Urinary bladder (tissue), 3 donors: ENCODE measurements at regions not wholly inside any gene's neighbourhood (a gene's known extent, or its start where the extent isn't known, plus 50 kb on each side); places are given as distances from the start of the nearest gene placed in this dataset.
"Not testable (repeated sequence)": the region's sequence is repeated elsewhere in the genome, so short reads cannot be mapped to it uniquely, and the experiment has no call there.

Experiments
- DNase-seq: peaks from one replicate; pipeline ENCODE4 v3.0.0-alpha.2; 2015; ENCODE audit errors: extremely low spot score
- H3K27ac ChIP-seq: one replicate; pipeline ENCODE4 v1.5.1; 2013; ENCODE audit warnings: low read depth, mild to moderate bottlenecking, moderate library complexity
- H3K36me3 ChIP-seq: one replicate; pipeline ENCODE4 v1.6.1; 2013; ENCODE audit warnings: mild to moderate bottlenecking, moderate library complexity; ENCODE audit not compliant: insufficient read depth
- H3K4me1 ChIP-seq: one replicate; pipeline ENCODE4 v1.6.1; 2013; ENCODE audit warnings: mild to moderate bottlenecking, moderate library complexity; ENCODE audit not compliant: insufficient read depth
- H3K4me3 ChIP-seq: one replicate; pipeline ENCODE4 v1.5.1; 2013; ENCODE audit warnings: low read depth, low read length
- WGBS: extraction: QIAGEN DNeasy Blood & Tissue Kit; methylation state at CpG from one replicate; pipeline ENCODE4 v1.1.7; 2013; 5-methylcytosine and 5-hydroxymethylcytosine counted together
- donor health status: healthy with polysubstance abuse.
- donor health status: healthy.

DNA sequence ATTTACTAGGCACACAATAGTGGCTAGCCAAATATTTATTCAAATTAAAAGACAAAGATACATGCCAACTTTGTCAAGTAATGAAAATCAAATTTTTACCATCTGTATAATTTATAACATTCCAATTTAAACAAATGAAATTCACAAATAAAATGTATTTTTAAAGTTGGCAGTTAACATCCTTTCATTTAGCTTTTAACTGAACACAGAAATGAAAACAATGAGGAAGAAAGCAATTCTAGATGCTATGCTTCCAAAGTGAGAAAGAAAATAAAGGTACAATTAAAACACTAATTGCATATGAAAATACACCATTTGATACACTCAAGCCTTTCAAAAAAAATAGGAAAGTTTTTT is 123.1 kb downstream of the MPP7 start:
- no peak overlapping the region for H3K27ac ChIP-seq
- H3K4me3 ChIP-seq = no peak overlapping the region
- DNase-seq = no peak
- H3K36me3 ChIP-seq = no peaks in the 10 kb centered on the region
- H3K4me1 ChIP-seq = no peaks in the 10 kb centered on the region

DNA sequence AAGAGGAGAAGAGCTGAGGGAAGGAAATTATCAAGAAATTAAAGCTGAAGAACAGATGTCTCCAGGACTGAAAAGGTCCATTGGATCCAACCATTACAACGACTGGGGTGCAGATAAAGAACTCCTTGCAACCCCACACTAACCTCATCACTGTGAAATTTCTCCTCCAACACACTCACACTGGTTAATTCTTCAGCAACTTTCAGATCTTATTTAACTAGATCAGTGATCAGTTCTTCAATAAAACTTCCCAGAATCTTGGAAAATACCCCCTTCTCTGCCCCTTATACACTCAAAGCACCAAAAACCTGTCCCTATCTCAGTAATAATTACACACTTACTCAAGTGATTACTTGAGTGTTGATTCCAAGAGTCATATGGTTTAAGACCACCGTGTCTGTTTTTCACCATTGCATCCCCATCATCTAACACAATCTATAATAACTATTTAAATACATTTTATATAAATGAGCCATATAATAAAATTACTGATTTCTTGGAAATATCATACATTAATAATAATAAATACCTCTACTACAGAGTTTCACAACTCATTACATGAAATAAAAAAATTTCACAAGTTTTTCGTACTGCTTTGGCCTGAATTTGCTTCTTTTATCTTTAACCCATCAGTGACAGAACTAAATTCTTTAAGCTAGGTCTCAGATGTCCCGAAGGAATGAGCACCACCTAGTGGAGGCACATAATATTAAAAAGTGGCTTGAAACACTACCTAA is 123.7 kb downstream of the MPP7 start:
- Histone ChIP-seq H3K27ac (no peak overlapping the region), H3K4me1 (no peaks in the 10 kb centered on the region), H3K36me3 (no peaks in the 10 kb centered on the region), H3K4me3 (no peak overlapping the region)
- no peak for DNase-seq
- WGBS = 27% methylated on average over 4 of the region's 4 CpGs

DNA sequence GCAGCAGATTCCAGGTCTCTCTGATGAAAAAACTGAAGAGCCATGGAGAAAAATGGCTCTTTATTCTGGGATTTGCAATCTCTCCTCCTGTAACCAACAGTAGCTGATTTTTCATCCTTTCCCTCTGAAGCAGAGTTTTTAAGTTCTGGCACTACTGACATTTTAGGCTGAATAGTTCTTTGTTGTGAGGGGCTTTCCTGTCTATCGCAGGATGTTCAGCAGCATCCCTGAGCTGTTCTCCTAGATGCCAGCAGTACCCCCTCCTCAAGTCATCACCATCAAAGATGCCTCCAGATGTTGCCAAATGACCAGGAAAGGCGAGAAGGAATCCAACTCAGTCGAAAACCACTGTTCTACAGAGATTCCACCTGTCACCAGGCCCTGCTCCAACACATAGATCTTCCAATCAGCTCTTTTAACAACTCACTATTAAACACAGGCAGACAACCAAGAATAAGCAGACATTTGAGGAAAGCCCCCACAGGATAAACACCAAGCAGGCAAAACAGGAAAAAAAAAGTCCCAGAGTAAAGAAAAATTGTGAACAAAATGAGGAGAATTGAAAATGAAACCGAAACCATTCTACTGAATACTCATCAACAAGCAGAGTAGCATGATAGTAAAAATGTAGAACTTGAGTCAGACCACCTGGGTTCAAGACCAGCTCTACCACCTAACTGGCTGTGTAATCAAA is 124.8 kb downstream of the MPP7 start:
- Histone ChIP-seq H3K4me1 (no peaks in the 10 kb centered on the region), H3K36me3 (no peaks in the 10 kb centered on the region), H3K4me3 (no peak overlapping the region), H3K27ac (no peak overlapping the region)
- DNase-seq = no peak
- WGBS = 69% methylated on average over 4 of the region's 4 CpGs

DNA sequence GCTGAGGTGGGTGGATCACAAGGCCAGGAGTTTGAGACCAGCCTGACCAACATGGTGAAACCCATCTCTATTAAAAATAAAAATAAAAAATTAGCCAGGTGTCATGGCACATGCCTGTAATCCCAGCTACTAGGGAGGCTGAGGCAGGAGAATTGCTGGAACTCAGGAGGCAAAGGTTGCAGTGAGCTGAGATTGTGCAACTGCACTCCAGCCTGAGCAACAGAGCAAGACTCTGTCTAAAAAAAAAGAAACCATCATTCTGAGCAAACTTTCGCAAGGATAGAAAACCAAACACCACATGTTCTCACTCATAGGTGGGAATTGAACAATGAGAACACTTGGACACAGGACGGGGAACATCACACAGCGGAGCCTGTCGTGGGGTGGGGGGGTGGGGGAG is 126.4 kb downstream of the MPP7 start:
- not testable (repeated sequence) for H3K27ac ChIP-seq, H3K4me3 ChIP-seq, DNase-seq, H3K4me1 ChIP-seq, H3K36me3 ChIP-seq
- 92% methylated on average over 4 of the region's 4 CpGs for WGBS

DNA sequence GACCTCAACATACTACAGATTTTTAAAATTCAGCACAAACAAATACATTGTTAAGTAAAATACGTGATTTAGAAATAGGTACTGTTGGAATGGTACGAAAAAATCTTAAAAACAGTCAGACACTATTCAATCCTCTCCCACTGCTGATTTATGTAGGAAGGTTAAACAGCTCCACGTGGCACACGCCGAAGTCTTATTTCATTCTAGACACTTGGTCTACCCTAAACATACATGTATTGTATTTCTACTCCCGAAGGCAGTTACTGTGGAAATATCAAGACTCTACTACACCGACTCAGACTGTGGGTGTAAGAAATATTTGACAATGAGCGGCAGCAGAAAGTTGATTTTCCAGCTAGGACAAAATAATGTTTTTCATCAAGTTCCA is 130.6 kb downstream of the MPP7 start:
- H3K36me3 ChIP-seq = no peaks in the 10 kb centered on the region
- H3K27ac ChIP-seq = no peak overlapping the region
- H3K4me1 ChIP-seq = no peaks in the 10 kb centered on the region
- WGBS = 93% methylated on average over 8 of the region's 8 CpGs
- DNase-seq = no peak
- H3K4me3 ChIP-seq = no peak overlapping the region

DNA sequence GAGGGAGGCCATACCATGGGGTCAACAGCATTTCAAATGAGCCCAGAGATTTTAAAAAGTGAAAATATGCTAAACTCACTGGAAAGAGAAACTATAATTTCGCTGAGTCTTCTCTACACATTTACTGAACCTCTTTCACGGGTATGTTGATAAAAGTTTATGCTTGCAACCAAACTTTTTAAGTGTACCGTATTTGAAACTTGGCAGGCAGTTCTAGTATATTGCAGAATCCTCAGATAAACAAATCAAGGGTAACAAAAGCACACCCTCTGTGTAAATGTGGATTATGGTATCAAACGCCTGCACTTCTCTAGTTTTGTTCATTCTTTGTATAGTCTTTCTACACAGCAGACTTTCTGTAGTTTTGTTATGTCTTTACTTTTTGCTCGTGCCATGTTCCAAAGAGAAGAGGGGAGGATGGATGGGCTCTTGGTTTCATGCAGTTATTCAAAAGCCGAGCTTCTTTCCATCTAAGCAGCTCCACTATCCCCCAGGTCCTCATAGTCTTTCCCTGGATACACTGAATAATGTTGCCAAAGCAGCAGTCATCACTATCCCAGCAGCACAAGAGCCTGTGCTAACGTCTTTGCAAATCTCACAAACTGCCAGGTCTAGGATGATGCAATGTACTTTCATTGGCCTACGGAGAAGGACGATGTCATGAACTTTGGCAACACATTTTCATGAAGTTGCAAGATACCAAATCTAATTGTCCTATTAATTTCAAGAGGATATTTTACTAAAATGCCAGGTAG is 131.2 kb downstream of the MPP7 start:
- H3K27ac ChIP-seq = no peak overlapping the region
- no peak for DNase-seq
- H3K4me3 ChIP-seq = no peak overlapping the region
- WGBS = 42% methylated on average over 9 of the region's 9 CpGs
- H3K36me3 ChIP-seq = no peaks in the 10 kb centered on the region
- H3K4me1 ChIP-seq = no peaks in the 10 kb centered on the region

DNA sequence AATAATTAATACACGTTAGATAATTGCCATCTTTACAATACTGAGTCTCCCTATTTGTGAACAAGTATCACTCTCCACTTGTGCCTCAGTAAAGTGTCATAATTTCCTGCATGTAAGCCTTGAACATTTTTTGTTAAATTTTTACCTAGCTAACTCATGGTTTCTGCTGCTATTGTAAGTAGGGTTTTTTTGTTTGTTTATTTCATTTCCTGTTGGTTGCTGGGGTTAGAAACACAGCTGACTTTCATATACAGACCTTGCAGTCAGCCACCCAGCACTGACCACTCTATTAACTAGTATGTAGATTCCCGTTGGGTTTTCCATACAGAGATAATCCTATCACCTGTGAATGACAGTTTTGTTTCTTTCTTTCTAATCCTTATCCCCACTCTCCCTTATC is 133.3 kb downstream of the MPP7 start:
- Histone ChIP-seq H3K4me1 (no peaks in the 10 kb centered on the region), H3K36me3 (no peaks in the 10 kb centered on the region), H3K4me3 (no peak overlapping the region), H3K27ac (no peak overlapping the region)
- WGBS = 48% methylated on average over 2 of the region's 2 CpGs
- DNase-seq = no peak

DNA sequence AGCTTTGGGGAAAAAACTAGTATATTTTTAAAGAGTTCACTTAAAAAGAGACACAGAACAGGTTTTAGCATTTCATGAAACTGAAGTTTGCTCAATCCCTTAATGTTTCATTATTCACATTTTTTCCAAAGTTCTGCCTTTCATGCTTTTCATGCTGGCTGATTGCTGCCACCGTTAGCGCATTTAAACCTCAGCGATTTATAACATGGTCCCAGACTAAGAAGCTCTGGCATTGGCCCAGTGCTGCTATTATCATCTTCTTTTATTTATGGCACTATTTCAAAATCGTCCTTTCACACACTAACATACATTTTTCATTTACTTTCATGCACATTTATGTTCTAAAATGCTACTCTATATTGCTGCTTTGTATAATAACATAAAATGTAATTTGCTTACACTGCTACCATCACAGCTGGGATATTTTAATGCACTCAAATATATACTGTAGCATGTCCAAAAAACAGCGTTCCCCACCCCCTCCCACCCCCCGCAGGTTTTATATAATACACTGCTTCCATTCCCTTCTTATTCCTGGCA is 141.9 kb downstream of the MPP7 start:
- DNase-seq = no peak
- Histone ChIP-seq H3K36me3 (no peaks in the 10 kb centered on the region), H3K27ac (no peak overlapping the region), H3K4me1 (no peaks in the 10 kb centered on the region), H3K4me3 (no peak overlapping the region)
- 24% methylated on average over 6 of the region's 6 CpGs for WGBS

DNA sequence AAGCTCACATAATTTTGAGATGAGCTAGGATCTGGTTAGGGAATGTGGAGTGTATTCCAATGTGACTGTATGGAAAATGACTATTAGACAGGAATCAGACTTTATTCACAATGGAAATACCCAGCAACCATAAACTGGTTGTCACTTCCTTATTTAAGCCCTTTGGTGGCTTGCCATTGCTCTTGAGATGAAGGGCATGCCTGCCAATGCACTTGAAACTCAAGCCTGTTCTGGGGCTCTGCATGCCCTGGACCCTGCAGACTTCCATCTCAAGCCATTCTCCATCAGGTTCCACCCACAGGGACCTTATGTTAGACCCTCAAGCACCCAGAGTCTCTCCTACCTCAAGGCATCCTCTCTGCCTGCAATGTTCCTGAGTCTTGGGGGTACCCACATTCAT is 145.5 kb downstream of the MPP7 start:
- H3K27ac ChIP-seq = no peak overlapping the region
- no peak for DNase-seq

DNA sequence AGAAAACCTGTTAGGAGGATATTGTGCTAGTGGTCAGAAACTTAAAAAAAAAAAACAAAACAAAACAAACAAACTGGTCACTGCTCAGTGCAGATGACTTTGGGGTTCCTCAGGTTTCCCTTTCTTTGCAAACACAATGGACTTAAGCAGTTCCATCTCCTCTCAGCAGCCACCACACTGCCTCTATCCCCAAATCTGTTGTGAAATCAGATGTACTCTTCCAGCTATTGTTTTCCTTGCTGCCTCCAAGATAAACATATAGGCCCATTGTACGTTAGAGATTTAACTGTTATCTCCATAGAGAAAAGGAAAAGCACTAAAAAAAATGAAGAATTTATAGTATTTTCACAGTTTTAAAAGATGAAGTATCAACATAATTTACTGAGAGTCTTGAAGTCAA is 147.1 kb downstream of the MPP7 start:
- Histone ChIP-seq H3K4me3 (no peak overlapping the region), H3K36me3 (no peaks in the 10 kb centered on the region)

More for the DNA sequence above, 145.5 kb downstream of the MPP7 start:
- no peaks in the 10 kb centered on the region for H3K36me3 ChIP-seq
- no peak overlapping the region for H3K4me3 ChIP-seq
- H3K4me1 ChIP-seq = peaks cover under 1% of the 10 kb centered on the region

DNA sequence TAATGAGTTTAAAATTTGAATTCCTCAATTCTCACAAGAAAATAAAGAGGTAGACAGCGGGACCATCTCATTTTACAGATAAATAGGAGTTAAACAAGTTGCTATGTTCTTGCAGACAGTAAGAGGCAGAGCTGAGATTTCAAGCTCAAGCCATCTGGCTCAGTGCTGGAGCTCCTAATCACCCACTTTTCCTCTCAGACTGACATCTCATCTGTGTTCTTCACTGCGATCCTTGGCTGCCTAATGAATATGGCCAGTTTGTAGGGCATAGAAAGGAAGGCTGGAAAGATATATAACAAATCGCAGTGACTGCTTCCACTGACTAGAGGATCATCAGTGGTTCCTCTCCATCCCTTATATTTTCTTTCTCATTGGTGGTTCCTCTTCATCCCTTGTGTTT is 151.2 kb downstream of the MPP7 start:
- Histone ChIP-seq H3K4me1 (peaks cover 1% of the 10 kb centered on the region), H3K27ac (no peak overlapping the region), H3K4me3 (no peak overlapping the region), H3K36me3 (no peaks in the 10 kb centered on the region)
- DNase-seq = no peak
- WGBS = 71% methylated on average over 3 of the region's 3 CpGs

More for the DNA sequence above, 147.1 kb downstream of the MPP7 start:
- Histone ChIP-seq H3K4me1 (peaks cover 1% of the 10 kb centered on the region), H3K27ac (no peak overlapping the region)
- WGBS = 60% methylated on average over 1 of the region's 1 CpG
- no peak for DNase-seq

DNA sequence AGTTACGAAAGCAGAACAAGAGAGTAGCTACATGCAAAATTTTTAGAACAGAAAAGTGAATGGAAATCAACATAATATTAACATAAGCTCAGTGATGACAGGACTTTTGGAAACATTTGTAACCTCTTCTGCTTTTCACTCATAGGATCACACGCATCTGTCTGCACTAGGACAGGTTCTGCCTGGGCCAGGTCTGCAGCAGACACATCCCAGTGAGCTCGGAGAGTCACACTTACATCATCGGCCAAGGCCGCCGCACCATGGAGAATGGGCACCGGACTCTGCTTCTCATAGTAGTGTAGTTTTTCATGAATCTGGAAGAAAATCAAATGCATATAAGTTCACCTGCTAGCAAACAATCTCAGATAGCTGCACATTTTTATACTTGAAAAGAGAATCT is 150.9 kb upstream of the ODAD2 start:
- no peak for DNase-seq
- no peak overlapping the region for H3K4me3 ChIP-seq
- WGBS = 95% methylated on average over 7 of the region's 7 CpGs
- H3K4me1 ChIP-seq = peaks cover 1% of the 10 kb centered on the region
- H3K36me3 ChIP-seq = no peaks in the 10 kb centered on the region
- no peak overlapping the region for H3K27ac ChIP-seq

DNA sequence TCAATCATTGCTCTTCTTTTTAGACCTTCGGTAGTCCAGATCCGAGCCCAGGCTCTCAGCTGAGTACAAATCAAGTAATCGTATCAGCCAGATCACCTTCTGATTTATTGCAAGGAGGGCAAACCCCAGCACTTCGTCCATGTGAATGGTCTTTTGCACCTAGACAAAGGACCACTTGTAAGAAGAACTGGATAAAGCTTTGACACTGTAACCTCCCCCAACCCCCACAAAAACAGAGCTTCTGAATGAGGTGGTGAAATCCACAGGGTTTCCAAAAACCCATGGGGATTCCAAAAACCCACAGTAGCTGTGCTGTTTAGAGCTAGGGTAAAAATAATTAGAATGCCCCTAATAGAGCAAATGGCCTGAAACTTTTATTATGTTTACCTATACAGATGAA is 148.8 kb upstream of the ODAD2 start:
- DNase-seq = no peak
- Histone ChIP-seq H3K27ac (no peak overlapping the region), H3K4me3 (no peak overlapping the region), H3K4me1 (peaks cover 1% of the 10 kb centered on the region), H3K36me3 (no peaks in the 10 kb centered on the region)
- WGBS = 65% methylated on average over 4 of the region's 4 CpGs

DNA sequence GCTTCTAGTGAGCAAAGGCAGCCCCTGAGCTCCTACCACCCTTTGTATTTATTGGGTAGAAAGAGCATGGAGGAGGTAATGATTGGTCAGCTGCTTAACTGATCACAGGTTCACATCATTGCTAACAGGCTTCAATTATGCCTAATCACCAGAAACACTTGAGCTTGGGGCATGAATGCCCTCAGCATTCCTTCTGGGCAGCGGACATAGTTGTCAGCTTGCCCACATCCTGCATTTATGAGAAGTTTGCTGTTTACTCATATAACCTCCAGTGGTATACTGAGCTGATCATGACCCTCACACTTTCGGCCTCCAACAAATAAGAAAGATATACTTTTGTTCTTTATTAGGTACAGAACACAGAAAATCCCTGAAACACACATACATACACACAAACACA is 140.3 kb upstream of the ODAD2 start:
- 93% methylated on average over 2 of the region's 2 CpGs for WGBS
- Histone ChIP-seq H3K36me3 (no peaks in the 10 kb centered on the region), H3K4me3 (no peak overlapping the region), H3K27ac (no peak overlapping the region), H3K4me1 (no peaks in the 10 kb centered on the region)
- no peak for DNase-seq
